Stomach (tissue), 4 donors: ENCODE measurements at regions not wholly inside any gene's neighbourhood (a gene's known extent, or its start where the extent isn't known, plus 50 kb on each side); places are given as distances from the start of the nearest gene placed in this dataset.

Experiments used
- EP300 ChIP-seq: sonication (generic); formaldehyde crosslinking; IDR thresholded peaks from one replicate; pipeline ENCODE4 v1.6.1; 2017; ENCODE audit warnings: antibody characterized with exemption
- POLR2A ChIP-seq, 4 donors: fragments of 450-650 bp; IDR thresholded peaks; one replicate each; pipeline ENCODE4 v1.6.1; 2016; ENCODE audit warnings: antibody characterized with exemption in 4 of 4, control low read depth in 2 of 4, mild to moderate bottlenecking in 1 of 4, moderate library complexity in 1 of 4
- TF ChIP-seq, protein P1 (sequence below), 7 experiments: fragments of 450-650 bp in 4 of 7; fragments of 200-600 bp in 3 of 7; sonication (generic) in 3 of 7; IDR thresholded peaks; one replicate each; pipeline ENCODE4 v1.5.1; 2016 to 2019; ENCODE audit warnings: antibody characterized with exemption in 7 of 7, control low read depth in 2 of 7, mild to moderate bottlenecking in 1 of 7

DNA sequence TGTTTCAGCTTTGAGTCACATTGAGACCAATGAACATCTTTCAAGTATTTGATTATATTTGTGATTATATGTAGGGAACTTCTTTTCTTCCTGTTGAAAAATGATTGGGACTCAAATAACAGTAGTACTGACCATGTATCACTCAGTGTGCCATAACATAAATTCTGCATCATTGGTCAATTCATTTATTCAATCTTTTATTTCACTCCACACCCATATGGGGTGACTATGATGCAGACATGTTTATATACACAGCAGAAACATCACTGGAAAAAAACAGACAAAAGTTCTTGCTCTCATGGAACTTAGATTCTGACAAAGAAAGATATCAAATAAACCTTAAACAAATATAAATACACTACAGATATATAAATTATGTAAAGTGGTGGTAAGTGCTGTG lies 74.7 kb upstream of the ANXA1 start:
- TF ChIP-seq, protein P1, sequence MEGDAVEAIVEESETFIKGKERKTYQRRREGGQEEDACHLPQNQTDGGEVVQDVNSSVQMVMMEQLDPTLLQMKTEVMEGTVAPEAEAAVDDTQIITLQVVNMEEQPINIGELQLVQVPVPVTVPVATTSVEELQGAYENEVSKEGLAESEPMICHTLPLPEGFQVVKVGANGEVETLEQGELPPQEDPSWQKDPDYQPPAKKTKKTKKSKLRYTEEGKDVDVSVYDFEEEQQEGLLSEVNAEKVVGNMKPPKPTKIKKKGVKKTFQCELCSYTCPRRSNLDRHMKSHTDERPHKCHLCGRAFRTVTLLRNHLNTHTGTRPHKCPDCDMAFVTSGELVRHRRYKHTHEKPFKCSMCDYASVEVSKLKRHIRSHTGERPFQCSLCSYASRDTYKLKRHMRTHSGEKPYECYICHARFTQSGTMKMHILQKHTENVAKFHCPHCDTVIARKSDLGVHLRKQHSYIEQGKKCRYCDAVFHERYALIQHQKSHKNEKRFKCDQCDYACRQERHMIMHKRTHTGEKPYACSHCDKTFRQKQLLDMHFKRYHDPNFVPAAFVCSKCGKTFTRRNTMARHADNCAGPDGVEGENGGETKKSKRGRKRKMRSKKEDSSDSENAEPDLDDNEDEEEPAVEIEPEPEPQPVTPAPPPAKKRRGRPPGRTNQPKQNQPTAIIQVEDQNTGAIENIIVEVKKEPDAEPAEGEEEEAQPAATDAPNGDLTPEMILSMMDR (IDR thresholded peaks at IDR 0.05): no peak
- no peak for TF ChIP-seq POLR2A (IDR thresholded peaks at IDR 0.05)
- no peak for TF ChIP-seq EP300
